ENCODE measurements at regions not wholly inside any gene's neighbourhood (a gene's known extent, or its start where the extent isn't known, plus 50 kb on each side); places are given as distances from the start of the nearest gene placed in this dataset.

DNA sequence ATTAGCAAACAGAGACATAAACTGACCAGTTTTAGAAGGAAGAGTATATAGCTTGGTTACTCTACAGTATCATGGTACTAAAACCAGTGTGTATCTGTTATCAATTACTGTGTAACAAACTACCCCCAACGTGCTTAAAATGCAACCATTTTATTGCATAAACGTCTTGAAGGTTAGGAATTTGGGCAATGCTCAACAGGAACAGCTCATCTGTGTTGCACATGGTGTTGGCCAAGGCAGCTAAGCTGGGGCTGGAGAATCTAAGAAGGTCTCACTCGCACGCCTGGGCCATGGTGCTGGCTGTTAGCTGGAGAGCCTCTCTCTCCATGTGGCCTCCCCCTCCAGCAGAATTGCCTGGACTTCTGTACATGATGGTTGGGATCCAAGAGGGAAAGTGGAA is 81.2 kb upstream of the THBS1 start:
- H3K27ac ChIP-seq (ENCODE audit: insufficient read depth, low read depth, low read length): no peak overlapping the region
- no peaks in the 10 kb centered on the region for H3K27me3 ChIP-seq (ENCODE audit: control insufficient read depth in 2 of 2, insufficient read depth in 2 of 2, low read length in 2 of 2)
- DNase-seq (ENCODE audit: low read depth, low spot score): no peak
- no peaks in the 10 kb centered on the region for H4K20me1 ChIP-seq (replicated peaks; ENCODE audit: control insufficient read depth, extremely low read depth, insufficient read depth, low read length)
- no peaks in the 10 kb centered on the region for H3K4me1 ChIP-seq (ENCODE audit: control insufficient read depth, extremely low read depth, insufficient read depth, low read length)
- H3K4me2 ChIP-seq (ENCODE audit: insufficient read depth, low read length): no peak overlapping the region
- H3K36me3 ChIP-seq (ENCODE audit: control insufficient read depth in 2 of 2, extremely low read depth in 1 of 2, insufficient read depth in 2 of 2, low read length in 2 of 2): no peaks in the 10 kb centered on the region
- POLR2A ChIA-PET: no interaction called here
- no peak overlapping the region for H3K4me3 ChIP-seq (replicated peaks in 1 of 3; ENCODE audit: insufficient read depth in 1 of 3, low read depth in 1 of 3, low read length in 3 of 3)
- no peaks in the 10 kb centered on the region for H3K9me1 ChIP-seq (replicated peaks; ENCODE audit: control insufficient read depth, extremely low read depth, insufficient read depth, low read length)
- dilution Hi-C loops (cut with MboI; ENCODE audit: extremely low pct_ligation_motif_present, low sequenced_read_pairs): no loop called here
- no peaks in the 10 kb centered on the region for H3K79me2 ChIP-seq (ENCODE audit: control insufficient read depth, insufficient read depth, low read length)
- H3K9ac ChIP-seq (replicated peaks; ENCODE audit: extremely low read depth, insufficient read depth, low read length): no peak overlapping the region
- FAIRE-seq: no peak
- no peaks in the 10 kb centered on the region for H3K9me3 ChIP-seq (replicated peaks; ENCODE audit: control insufficient read depth, insufficient read depth, low read length)
- intact Hi-C loops (cut with micrococcal nuclease): no loop called here
- TF ChIP-seq MYC (IDR thresholded peaks at IDR 0.05; ENCODE audit: low read depth, low read length) (no peak), POLR2AphosphoS5 (IDR thresholded peaks at IDR 0.05; ENCODE audit: insufficient read depth, low read depth, low read length) (no peak), POLR2A (IDR thresholded peaks at IDR 0.05; ENCODE audit: low read depth, low read length) (no peak), GATA2 (IDR thresholded peaks at IDR 0.05; ENCODE audit: insufficient read depth, insufficient read length, low read depth, low read length) (no peak), CTCF (IDR thresholded peaks at IDR 0.05; ENCODE audit: extremely low read depth in 1 of 2, insufficient read depth in 1 of 2, low read depth in 1 of 2, low read length in 2 of 2) (no peak), JUN (IDR thresholded peaks at IDR 0.05; ENCODE audit: borderline replicate concordance, insufficient read depth, insufficient read length, low read depth) (no peak), MAX (IDR thresholded peaks at IDR 0.05; ENCODE audit: insufficient read depth, insufficient read length) (no peak), EZH2 (IDR thresholded peaks at IDR 0.05; ENCODE audit: borderline replicate concordance, low read depth, low read length, severe bottlenecking) (no peak)
- H2AFZ ChIP-seq (ENCODE audit: low read depth, low read length): no peak overlapping the region
- CTCF ChIA-PET: no interaction called here
- BruUV-seq (replicated peaks): no TSS peak

Data from endothelial cell of umbilical vein (primary cell).